Left ventricle myocardium superior (tissue), 1 donor: ENCODE measurements at regions not wholly inside any gene's neighbourhood (a gene's known extent, or its start where the extent isn't known, plus 50 kb on each side); places are given as distances from the start of the nearest gene placed in this dataset.

Experiments used
- ATAC-seq: fragments of 200-7000 bp; cut with Tn5 transposase; one replicate; pipeline ENCODE4 v1.9.1; 2020; ENCODE audit warnings: mild to moderate bottlenecking, moderate library complexity
- DNase-seq: peaks from one replicate; pipeline ENCODE4 v3.0.0-alpha.2; 2020
- intact Hi-C: fragments of 100-400 bp; cut with micrococcal nuclease; formaldehyde crosslinking; loops from one replicate; pipeline ENCODE4 v1.11.0; 2022
- donor health status: DM: no; HTN: yes; CAD: no; lungs with severe emphysema.

DNA sequence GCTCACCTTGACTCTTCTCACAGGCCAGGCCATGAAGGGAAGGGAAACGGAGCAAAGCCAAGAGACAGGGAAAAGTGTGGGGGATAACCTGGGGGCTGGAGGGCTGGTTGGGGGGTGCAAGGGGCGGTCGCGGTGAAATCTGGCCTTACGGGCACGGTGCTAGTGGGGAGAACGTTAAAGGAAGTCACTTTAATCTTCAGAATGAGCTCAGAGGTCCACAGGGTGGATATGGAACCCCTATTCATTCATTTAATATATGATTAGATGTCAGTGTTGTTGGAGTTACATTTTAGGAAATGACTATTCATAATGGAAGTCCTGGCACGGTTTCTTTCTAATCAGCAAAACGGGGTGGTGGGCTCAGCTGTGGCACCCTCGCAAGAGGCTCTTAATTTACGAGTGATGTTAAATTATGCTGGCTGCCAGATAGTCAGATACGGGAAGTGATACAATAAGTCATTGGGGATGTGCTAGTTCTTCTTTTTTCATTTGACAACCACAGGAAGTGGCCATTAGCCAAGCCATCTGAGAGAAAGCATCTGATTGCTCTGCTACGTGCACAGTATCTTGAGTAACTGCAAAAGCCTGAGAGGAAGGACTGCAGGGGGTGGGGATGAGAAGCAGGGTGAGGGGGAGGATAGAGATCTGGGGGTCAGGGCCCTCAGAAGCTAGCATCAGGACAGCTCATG lies 253.0 kb downstream of the QKI start:
- ATAC-seq (peak; percentile 80), DNase-seq (no peak)
- intact Hi-C loops: no loop called here

DNA sequence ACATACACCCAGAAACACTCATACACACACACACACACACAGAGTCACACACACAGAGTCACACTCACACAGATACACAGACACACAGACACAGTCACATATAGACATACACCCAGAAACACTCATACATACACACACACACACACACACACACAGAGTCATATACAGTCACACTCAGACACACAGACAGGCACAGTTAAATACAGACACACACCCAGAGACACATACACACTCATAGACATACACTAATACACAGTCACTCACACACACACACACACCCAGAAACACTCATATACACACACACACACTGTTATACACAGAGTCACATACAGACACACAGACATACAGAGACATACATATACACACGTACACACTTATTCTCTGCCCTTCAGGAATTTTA lies 250.9 kb downstream of the QKI start:
- DNase-seq (no peak), ATAC-seq (no peak)
- intact Hi-C loops: no loop called here

DNA sequence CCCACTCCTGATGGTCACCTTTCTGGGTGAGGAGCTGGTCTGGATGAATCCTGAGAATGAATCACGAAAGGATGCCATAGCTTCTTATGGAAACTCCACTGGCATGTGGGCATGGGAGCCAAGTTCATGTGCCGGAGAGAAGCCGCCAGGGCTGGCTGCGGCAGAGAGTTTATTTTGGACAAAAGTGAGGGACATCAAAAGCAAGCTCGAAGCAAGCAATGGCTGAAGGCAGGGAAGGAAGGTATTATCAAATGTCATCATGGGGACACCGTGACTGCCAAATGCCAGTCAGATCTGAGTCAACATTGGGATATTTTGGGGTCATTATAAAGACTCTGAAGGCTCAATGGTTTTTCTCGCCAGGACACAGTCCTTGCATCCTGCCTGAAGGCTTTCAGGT lies 249.1 kb downstream of the QKI start:
- intact Hi-C loops: no loop called here

DNA sequence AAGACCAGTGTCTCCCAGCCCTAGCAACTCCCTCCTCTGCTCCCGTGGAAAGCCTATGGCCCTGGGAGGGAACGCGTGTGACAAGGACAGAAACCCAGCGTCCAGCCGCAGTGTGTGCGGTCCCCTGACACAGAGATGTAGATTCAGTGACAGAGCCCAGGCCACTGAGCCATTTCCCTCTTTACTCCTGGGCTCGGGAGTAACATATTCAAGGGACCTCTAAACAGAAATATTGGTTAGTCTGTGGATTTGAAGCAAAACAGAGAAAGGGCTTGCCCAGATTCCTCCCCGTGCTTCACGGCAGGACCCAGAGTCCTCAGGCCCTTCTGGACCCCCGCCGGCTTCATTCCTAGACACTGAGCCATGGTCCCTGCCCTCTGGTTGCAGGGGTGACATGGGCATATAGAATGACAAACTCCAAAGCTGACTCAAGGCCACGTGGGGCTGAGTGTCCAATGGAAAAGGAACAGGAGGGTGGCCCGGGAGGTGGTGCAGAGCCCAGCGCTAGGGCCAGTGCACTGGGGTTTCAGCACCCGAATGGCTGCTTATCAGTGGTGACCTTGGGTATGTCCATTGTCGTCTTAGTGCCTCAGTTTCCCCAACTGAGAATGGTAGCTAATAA lies 248.2 kb downstream of the QKI start:
- DNase-seq (no peak), ATAC-seq (no peak)
- intact Hi-C loops: no loop called here

More for the DNA sequence above, 249.1 kb downstream of the QKI start:
- no peak for ATAC-seq
- DNase-seq: no peak

DNA sequence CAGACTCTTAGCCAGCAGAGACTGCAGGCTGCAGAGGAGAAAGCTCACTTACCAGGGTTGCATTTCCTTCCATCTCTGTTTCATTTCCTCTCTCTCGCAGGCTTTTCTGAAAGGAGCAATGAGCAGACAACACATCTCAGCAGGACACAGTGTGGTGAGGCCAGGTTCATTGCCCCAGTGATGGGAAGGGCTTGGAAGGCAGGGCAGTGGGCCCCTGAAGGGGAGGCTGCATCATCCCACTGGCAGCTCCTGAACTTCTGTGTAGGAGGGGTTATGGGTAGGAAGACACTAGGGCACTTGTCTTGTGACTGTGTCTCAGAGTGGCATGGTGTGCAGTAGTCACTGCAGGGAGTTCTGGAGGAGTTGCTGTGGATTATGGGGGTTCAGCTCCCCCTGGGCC lies 246.8 kb downstream of the QKI start:
- DNase-seq: no peak
- intact Hi-C loops: no loop called here
- peak; percentile 41 for ATAC-seq

DNA sequence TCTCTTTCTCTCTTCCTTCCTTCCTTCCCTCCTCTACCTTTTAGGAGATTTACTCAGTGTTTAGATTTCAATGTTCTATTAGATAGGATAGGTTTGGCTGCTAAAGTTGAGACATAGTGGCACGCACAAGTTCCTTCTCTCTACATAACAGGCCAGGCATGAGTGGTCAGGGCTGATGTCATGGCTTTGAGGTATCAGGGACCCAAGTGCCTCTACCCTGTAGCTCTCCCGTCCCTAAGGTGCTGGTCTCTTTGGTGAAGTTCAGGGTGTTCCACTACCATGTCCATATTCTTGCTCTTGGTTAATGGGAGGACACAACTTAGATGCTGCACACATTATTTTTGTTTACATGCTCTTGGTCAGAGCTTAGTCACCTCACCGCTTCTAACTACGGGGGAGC lies 245.3 kb downstream of the QKI start:
- intact Hi-C loops: no loop called here
- no peak for ATAC-seq
- no peak for DNase-seq

DNA sequence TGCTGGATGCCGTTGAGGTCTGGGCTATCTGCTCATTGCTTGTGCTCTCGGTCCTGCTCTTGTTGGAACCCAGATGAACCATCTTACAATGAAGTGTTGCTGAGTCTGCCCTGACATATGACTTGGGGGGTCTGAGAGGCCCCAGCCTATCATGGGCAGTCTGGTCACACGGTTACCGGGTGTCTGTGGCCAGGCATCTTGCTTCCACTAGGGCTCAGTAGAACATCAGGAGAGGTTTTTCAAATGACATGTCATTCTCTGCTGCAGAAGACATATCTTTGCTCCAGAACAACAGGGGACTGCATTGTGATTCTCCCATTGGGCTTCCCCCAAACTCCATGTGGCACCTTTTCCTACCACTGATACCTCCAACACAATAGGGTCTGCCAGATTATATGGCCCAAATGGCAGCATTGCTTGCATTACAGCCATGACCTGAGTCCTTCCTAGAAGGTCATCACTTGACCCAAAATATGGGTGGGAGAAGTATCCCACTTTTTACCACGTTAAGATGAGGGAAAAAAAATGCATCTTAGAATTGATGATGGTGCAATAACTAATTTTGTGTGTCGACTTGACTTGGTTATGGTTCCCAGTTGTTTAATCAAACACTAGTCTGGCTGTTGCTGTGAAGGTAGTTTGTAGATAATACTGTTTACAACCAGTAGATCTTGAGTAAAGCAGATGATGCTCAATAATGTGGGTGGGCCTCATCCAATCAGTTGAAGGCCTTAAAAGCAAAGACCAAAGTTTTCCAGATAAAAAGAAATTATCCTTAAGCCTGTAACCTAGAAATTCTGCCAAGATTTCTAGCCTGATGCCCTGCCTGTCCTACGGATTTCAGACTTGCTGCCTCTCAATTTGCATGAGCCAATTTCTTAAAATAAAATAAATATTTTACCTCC lies 241.0 kb downstream of the QKI start:
- ATAC-seq: peak; percentile 21
- intact Hi-C loops: no loop called here
- no peak for DNase-seq

DNA sequence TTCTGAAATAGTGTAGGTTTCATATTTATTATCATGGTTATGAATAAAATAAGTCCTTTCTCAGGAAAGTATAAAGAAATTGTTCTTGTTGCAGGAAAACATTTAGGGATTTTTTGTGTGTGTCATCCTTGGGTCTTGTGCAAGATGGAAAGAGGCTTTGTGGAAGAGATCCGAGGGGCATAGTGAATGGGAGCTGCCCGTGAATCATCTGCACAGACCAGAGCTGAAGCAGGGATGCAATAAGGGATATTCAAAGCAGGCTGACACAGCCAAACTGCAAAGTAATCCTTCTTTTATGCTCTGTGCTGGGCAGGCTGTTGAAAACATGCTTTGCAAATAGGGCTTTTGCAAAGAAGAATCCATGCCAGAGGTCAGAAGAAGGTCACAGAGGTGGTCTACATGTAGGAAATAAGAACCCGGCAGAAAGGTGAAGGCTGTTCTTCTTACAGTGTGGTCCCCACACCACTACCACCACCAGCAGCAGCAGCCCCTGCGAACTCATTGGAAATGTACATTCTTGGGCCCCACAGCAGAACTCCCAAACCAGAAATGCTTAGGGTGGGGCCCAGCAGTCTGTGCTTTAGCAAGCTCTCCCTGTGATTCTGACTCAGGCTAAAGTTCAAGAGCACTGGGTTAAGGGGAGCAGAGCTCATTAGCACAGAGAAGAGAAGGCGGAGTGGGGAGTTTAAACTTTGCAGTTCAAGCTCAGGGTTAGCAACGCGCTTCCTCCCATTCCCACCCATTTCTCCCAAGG lies 237.6 kb downstream of the QKI start:
- no peak for DNase-seq
- ATAC-seq: no peak
- intact Hi-C loops: no loop called here

DNA sequence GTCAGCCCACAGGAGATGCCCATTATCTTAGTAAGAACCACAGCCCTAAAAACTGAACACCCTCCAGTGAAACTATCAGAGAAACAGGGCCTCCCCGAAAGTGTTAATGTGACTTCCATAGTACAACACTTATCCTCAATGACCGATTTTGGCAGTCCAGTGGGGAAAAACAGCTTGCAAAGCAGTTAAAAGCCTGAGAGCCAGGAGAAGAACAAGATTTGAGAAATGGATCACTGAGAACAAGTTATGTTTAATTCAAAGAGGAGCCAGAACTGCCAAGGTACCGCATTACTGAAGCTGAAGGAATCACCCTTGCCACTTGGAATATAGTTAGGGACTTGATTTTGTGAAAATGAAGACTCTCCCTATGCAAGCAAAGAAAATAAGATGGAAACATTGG lies 236.9 kb downstream of the QKI start:
- DNase-seq (no peak), ATAC-seq (no peak)
- intact Hi-C loops: no loop called here

DNA sequence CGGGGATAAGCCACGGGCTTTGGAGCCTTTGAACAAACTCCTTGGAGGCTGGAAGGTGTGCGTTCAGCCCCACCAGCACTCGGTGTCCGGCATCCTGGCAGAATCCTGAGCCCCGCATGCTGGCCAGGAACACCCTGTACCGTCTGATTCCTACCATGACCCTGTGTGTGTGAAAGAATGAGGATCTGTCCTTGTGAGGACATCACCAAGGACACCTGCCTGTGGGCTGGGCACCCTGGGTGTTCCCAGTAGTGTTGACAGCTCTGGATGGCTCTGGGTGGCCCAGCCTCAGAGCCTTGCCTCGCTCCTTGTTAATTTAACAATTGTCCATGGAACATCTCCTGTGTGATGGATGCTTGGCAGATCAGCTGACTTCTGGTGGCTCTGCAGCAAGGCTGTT lies 234.3 kb downstream of the QKI start:
- intact Hi-C loops: no loop called here
- DNase-seq: peak; percentile 62
- peak; percentile 94 for ATAC-seq

DNA sequence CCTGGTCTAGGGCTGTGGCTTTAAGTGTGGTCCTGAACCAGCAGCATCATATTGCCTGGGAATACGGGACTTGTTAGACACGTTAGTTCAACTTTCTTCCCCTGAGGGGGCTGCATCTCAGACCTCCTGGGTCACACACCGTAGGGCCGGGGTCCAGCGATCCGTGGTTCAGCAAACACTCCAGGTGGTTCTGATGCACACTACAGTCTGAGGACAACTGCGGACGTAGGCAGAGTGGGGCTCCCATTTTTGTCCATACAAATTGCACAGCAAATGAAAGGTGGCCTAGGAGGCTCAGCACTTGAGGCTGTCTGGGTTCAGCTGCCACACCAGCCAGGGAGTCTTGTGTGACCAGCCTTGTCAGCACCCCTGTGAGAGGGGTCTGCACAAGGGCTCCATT lies 233.1 kb downstream of the QKI start:
- ATAC-seq (no peak), DNase-seq (no peak)
- intact Hi-C loops: no loop called here

DNA sequence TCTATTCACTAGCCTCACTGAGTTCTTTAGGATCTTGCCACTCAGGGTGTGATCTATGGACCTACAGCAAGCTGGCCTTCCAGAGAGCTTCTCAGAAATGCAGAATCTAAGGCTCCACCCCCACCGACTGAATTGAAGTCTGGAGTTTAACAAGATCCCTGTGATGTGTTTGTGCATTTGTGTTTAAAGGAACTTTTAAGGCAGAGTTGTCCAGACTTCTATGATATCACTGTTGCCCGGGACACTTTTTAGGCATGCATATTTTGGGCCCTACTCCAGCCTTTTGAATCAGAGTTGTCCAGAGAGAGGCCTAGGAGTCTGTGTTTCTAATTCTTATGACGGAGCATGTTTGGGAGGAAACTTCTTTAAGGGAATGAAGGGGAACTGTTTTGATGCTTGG lies 232.3 kb downstream of the QKI start:
- no peak for ATAC-seq
- intact Hi-C loops: no loop called here

DNA sequence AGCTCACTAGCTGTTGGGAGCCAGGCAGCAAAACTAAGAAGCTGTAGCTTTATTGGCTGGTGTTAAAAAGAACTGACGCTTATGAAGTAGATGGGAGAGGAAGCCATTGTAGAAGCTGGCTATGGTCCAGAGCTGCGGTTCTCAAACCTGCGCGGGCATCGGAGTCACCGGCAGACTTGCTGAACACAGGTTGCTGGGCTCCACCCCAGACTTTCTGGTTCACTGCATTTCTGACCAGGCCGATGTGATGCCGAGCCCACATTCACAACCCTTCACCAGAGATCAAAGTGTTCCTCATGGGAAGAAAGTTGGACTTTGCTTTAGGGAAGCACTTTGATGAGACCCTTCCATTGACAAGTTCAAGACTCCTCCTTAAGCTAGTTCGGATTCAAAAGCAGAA lies 231.6 kb downstream of the QKI start:
- ATAC-seq (no peak), DNase-seq (no peak)
- intact Hi-C loops: no loop called here

More for the DNA sequence above, 232.3 kb downstream of the QKI start:
- DNase-seq: no peak

DNA sequence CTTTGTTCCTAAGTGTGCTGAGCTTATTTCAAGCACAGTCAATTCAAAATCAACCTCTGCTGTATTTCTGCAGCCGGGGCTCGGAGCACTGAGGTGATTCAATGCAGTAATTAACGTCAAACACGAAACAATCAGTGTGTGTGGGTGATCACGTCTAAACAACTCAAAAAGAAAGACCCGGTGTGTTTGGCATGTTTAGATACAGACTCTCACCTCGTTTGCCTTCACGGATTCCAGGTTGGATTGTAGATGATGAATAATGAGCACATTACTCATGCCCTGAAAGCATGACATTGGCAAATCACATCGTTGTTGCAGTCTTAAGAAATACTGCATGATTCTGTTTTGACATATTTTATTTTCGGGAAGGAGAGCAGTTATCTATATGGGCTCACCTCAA lies 231.0 kb downstream of the QKI start:
- intact Hi-C loops: no loop called here
- DNase-seq: no peak
- ATAC-seq: no peak

DNA sequence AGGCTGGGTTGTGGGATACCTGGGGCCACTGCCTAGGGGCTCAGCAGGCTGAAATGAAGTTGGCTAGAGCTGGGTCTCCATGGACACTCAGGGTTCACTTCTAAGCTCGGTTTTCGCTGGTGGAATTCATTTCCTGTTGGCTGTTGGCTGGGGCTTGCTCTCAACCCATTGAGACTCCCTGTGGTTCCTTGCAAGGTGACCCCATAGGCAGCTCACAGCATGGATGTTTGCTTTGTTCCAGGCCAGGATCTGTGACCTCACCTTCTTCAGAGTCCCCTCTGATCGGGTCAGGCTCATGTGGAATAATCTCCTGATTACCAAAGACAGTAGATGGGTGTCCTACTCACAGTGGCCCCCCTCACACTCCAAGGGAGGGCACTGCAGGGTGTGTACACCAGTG lies 229.3 kb downstream of the QKI start:
- ATAC-seq (no peak), DNase-seq (no peak)
- intact Hi-C loops: no loop called here

DNA sequence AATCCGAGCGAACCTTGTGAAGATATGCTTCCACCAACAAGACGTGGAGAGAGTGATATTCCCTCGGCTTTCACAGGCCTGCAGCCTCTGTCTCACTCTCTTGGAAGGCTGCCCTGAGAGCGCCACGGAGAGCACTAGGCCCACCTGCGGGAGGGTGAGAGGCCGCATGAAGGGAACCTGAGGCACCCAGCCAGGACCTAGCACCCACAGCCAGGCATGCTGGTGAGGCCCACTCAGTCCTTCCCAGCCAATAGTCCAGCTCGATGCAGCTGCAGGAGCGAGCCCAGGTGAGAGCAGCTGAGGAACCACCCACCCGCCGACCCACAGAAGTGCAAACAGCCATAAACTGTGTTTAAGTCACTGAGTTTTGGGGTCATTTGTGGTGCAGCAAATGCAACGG lies 227.2 kb downstream of the QKI start:
- intact Hi-C loops: no loop called here
- no peak for DNase-seq
- ATAC-seq: no peak

DNA sequence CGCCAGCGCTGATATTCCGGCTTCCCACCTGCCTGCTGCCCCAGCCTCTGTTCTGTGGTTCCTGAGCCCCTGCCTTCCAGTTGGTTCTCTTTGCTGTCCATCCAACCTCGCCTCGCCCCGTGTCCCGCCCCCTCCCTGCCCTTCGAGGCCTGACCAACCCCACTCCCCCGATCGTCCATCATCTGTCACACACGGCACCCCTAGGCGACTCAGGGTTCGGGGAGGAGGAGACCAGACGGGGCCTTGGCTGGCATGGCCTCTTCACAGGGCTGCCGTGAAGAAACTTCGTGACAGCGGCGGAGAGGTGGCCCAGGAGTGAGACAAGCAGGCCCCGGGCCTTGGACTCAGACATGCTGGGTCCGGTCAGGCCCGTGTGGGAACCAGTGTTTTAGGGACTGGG lies 226.1 kb downstream of the QKI start:
- ATAC-seq (no peak), DNase-seq (no peak)
- intact Hi-C loops: no loop called here

DNA sequence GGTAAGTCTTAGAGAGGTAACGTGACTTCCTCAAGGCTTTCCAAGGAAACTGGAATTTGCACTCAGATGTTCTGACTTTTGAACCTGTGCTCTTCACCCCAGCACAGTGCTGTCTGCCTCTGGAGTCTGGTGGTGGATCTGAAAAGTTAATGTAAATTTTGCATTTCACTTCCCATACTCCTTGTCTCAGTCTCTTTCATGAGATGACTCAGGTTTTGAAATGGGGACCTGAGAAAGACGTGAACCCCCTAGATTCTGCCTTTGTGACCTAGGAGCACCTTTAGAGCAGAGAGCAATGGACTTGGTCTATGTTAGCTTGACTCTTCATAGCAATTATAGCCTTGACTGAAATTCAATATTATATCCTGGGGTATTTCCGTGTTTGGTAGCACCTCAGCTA lies 223.0 kb downstream of the QKI start:
- ATAC-seq (no peak), DNase-seq (no peak)
- intact Hi-C loops: no loop called here

DNA sequence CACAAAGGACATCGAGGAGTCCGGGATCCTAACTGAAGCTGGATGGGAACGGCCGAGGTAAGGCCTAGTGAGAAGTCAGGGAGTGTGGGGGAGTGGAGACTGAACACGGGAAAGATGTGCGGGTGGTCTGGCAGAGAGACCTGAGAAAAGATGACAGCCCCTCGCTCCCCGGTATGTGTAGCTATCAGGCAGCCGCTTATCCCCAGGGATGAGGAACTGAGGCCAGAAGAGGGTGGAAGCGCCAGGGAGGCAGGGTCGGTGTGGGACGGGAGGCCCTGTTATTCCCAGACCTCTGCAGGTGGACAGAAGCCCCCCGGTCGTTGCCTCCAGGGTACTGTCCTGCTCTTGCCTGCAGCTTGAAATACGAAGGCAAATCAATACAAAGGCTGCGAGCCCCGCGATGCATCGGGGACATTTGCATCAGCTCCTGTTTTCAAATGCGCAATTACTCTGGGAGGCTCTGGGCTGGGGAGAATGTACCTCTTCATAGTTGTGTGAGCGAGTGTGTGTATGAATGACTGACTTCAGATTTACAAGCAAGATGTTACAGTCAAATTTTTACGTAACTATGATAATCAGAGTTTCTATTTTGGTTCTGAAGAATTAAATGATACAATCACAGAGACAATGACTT lies 221.3 kb downstream of the QKI start:
- ATAC-seq (no peak), DNase-seq (no peak)
- intact Hi-C loops: no loop called here
